ENCODE measurements at regions not wholly inside any gene's neighbourhood (a gene's known extent, or its start where the extent isn't known, plus 50 kb on each side); places are given as distances from the start of the nearest gene placed in this dataset.

- TF ChIP-seq REST (IDR thresholded peaks at IDR 0.05; ENCODE audit: insufficient read depth in 1 of 2, low read depth in 2 of 2, low read length in 1 of 2) = no peak
- TF ChIP-seq CTCF (IDR thresholded peaks at IDR 0.05) = no peak; the same call in 1 of the 2 replicates
- TF ChIP-seq SIN3A (IDR thresholded peaks at IDR 0.05; ENCODE audit: borderline replicate concordance, insufficient read depth, low read depth, low read length) = no peak
- no peak for TF ChIP-seq POLR2AphosphoS5 (IDR thresholded peaks at IDR 0.05; ENCODE audit: low read depth, low read length)
- TF ChIP-seq TCF7L2 (IDR thresholded peaks at IDR 0.05; ENCODE audit: low read depth, low read length) = no peak
Measured at GRCh38 chrX:15930585-15930984, 76.0 kb upstream of the AP1S2 start.

Measured in Panc1 (cell line).